ENCODE measurements at regions not wholly inside any gene's neighbourhood (a gene's known extent, or its start where the extent isn't known, plus 50 kb on each side); places are given as distances from the start of the nearest gene placed in this dataset.

DNA sequence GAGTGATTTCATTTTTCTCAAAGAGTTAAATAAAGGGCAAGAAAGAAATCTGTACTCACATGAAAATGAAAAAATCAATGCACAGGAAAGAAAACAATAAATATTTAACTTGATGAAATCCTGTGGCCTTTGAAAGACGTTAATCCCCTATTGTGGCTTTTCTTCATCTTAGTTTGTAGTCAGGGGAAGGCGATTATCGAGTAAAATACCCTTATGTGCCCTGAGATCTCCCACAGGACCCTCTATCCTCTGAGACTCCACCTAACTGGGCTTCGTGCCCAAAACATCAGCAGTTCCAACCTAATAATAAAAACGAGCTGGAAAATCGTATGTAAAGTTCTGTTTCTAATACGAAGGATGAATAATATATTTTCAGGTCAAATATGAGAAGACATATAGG is 208.2 kb upstream of the ZC3H12C start:
- Histone ChIP-seq H4K20me1 (ENCODE audit: insufficient read depth, poor library complexity, severe bottlenecking) (no peaks in the 10 kb centered on the region), H3K4me2 (no peak overlapping the region), H3K79me2 (no peaks in the 10 kb centered on the region), H3K4me1 (ENCODE audit: insufficient read depth) (no peaks in the 10 kb centered on the region), H3K36me3 (replicated peaks; ENCODE audit: insufficient read depth, low read depth) (no peaks in the 10 kb centered on the region), H3K27ac (no peak overlapping the region), H2AFZ (no peak overlapping the region), H3K4me3 (no peak overlapping the region), H3K9me2 (replicated peaks; ENCODE audit: insufficient read depth) (no peaks in the 10 kb centered on the region), H3K9me3 (ENCODE audit: low read depth) (no peaks in the 10 kb centered on the region), H3K27me3 (no peaks in the 10 kb centered on the region)
- 78% methylated on average over 7 of the region's 7 CpGs for WGBS (ENCODE audit: low lambda C conversion rate, missing lambda C conversion rate)
- DNase-seq (ENCODE audit: low spot score) = no peak
- TF ChIP-seq EZH2phosphoT487 (IDR thresholded peaks at IDR 0.05; ENCODE audit: low read depth, severe bottlenecking, unreplicated experiment) (no peak), EZH2 (IDR thresholded peaks at IDR 0.05; ENCODE audit: borderline replicate concordance) (no peak)
- TF ChIP-seq, protein P1, sequence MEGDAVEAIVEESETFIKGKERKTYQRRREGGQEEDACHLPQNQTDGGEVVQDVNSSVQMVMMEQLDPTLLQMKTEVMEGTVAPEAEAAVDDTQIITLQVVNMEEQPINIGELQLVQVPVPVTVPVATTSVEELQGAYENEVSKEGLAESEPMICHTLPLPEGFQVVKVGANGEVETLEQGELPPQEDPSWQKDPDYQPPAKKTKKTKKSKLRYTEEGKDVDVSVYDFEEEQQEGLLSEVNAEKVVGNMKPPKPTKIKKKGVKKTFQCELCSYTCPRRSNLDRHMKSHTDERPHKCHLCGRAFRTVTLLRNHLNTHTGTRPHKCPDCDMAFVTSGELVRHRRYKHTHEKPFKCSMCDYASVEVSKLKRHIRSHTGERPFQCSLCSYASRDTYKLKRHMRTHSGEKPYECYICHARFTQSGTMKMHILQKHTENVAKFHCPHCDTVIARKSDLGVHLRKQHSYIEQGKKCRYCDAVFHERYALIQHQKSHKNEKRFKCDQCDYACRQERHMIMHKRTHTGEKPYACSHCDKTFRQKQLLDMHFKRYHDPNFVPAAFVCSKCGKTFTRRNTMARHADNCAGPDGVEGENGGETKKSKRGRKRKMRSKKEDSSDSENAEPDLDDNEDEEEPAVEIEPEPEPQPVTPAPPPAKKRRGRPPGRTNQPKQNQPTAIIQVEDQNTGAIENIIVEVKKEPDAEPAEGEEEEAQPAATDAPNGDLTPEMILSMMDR (IDR thresholded peaks at IDR 0.05; ENCODE audit: poor library complexity) = no peak

DNA sequence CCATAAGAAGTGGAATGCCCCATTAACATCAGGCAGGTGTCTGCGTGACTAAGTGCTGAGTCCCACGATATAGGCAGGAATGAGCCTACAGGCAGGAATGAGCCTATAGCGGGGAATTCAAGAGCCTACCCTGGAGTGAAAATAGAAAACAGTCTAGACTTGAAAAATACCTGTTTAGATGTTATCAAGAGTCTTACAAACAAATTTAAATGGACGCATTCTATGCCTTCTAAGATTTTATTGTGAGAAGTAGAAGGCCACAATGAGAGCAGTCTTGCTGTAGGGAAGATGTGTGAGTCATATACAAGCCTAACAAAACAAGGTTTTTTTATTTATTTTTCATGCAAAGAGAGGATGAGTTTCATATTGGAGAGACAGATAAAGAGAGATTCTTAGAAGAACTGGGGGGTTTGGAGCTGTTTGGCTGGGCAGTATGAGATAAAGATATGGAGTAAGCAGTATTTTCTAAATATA is 200.8 kb upstream of the ZC3H12C start:
- WGBS (ENCODE audit: low lambda C conversion rate, missing lambda C conversion rate) = 60% methylated on average over 4 of the region's 4 CpGs
- Histone ChIP-seq H3K9me2 (replicated peaks; ENCODE audit: insufficient read depth) (no peaks in the 10 kb centered on the region), H3K4me1 (ENCODE audit: insufficient read depth) (no peaks in the 10 kb centered on the region), H3K36me3 (replicated peaks; ENCODE audit: insufficient read depth, low read depth) (no peaks in the 10 kb centered on the region), H3K4me3 (no peak overlapping the region), H3K27ac (no peak overlapping the region), H3K27me3 (no peaks in the 10 kb centered on the region), H4K20me1 (ENCODE audit: insufficient read depth, poor library complexity, severe bottlenecking) (no peaks in the 10 kb centered on the region), H3K4me2 (no peak overlapping the region), H3K9me3 (ENCODE audit: low read depth) (no peaks in the 10 kb centered on the region), H3K79me2 (no peaks in the 10 kb centered on the region), H2AFZ (no peak overlapping the region)
- TF ChIP-seq EZH2 (IDR thresholded peaks at IDR 0.05; ENCODE audit: borderline replicate concordance) = no peak
- TF ChIP-seq EZH2phosphoT487 (IDR thresholded peaks at IDR 0.05; ENCODE audit: low read depth, severe bottlenecking, unreplicated experiment) = no peak
- TF ChIP-seq, protein P1 (IDR thresholded peaks at IDR 0.05; ENCODE audit: poor library complexity) = no peak
- DNase-seq (ENCODE audit: low spot score) = no peak

DNA sequence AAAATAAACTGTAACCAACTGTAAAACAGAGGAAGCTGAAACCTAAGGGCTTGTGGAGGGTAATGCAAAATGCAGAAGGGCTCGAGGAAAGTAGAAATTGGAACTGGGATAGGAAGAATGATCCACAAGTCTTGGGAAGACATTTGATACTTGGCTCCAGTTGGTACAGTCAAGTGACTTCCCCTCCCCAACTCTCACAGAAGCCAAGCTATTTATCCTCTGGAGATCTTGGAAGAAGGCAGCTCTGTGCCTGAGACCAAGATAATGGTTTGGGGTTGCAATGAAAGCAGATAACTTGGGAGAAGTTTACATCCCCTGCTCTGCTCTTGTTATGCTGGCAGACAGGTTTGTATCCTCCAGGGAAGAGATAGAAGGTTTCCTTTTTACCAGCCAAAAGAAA is 198.9 kb upstream of the ZC3H12C start:
- 77% methylated on average over 1 of the region's 1 CpG for WGBS (ENCODE audit: low lambda C conversion rate, missing lambda C conversion rate)
- Histone ChIP-seq H3K27me3 (no peaks in the 10 kb centered on the region), H4K20me1 (ENCODE audit: insufficient read depth, poor library complexity, severe bottlenecking) (no peaks in the 10 kb centered on the region), H3K27ac (no peak overlapping the region), H3K79me2 (no peaks in the 10 kb centered on the region), H3K36me3 (replicated peaks; ENCODE audit: insufficient read depth, low read depth) (no peaks in the 10 kb centered on the region), H3K4me3 (no peak overlapping the region), H3K9me2 (replicated peaks; ENCODE audit: insufficient read depth) (no peaks in the 10 kb centered on the region), H3K9me3 (ENCODE audit: low read depth) (no peaks in the 10 kb centered on the region), H3K4me2 (no peak overlapping the region), H3K4me1 (ENCODE audit: insufficient read depth) (no peaks in the 10 kb centered on the region), H2AFZ (no peak overlapping the region)
- TF ChIP-seq, protein P1 (IDR thresholded peaks at IDR 0.05; ENCODE audit: poor library complexity) = no peak
- no peak for DNase-seq (ENCODE audit: low spot score)

DNA sequence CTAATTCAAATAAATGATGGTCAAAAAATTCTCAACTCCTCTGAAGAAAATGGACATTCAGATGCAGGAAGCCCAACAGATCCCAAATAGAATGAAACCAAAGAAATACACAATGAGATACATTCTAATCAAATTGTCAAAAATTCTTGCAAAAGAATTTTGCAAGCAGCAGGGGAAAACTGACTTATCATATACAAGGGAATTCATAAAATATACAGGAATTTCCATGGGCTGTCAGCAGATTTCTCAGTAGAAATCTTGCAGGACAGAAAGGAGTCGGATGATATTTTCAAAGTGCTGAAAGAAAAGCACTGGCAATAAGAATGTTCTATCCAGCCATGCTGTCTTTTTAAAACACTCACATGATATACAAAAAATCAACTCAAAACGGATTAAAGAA is 194.6 kb upstream of the ZC3H12C start:
- H3K27ac ChIP-seq = no peak overlapping the region
- no peaks in the 10 kb centered on the region for H4K20me1 ChIP-seq (ENCODE audit: insufficient read depth, poor library complexity, severe bottlenecking)
- H3K4me3 ChIP-seq = no peak overlapping the region
- no peak for TF ChIP-seq EZH2 (IDR thresholded peaks at IDR 0.05; ENCODE audit: borderline replicate concordance)
- no peak for TF ChIP-seq EZH2phosphoT487 (IDR thresholded peaks at IDR 0.05; ENCODE audit: low read depth, severe bottlenecking, unreplicated experiment)
- TF ChIP-seq, protein P1 (IDR thresholded peaks at IDR 0.05; ENCODE audit: poor library complexity) = no peak
- no peak overlapping the region for H3K4me2 ChIP-seq
- H3K4me1 ChIP-seq (ENCODE audit: insufficient read depth) = no peaks in the 10 kb centered on the region
- no peaks in the 10 kb centered on the region for H3K36me3 ChIP-seq (replicated peaks; ENCODE audit: insufficient read depth, low read depth)
- H3K9me2 ChIP-seq (replicated peaks; ENCODE audit: insufficient read depth) = no peaks in the 10 kb centered on the region
- DNase-seq (ENCODE audit: low spot score) = no peak
- 78% methylated on average over 2 of the region's 2 CpGs for WGBS (ENCODE audit: low lambda C conversion rate, missing lambda C conversion rate)
- no peaks in the 10 kb centered on the region for H3K79me2 ChIP-seq
- no peaks in the 10 kb centered on the region for H3K9me3 ChIP-seq (ENCODE audit: low read depth)
- no peaks in the 10 kb centered on the region for H3K27me3 ChIP-seq
- H2AFZ ChIP-seq = no peak overlapping the region
